Activated CD8-positive, alpha-beta memory T cell treated with anti-CD3 and anti-CD28 coated beads, Interleukin-2, amount 10 ng/mL, durations not matched to agents 7 days and 5 days (primary cell): ENCODE measurements at regions not wholly inside any gene's neighbourhood (a gene's known extent, or its start where the extent isn't known, plus 50 kb on each side); places are given as distances from the start of the nearest gene placed in this dataset.
"Not testable (repeated sequence)": the region's sequence is repeated elsewhere in the genome, so short reads cannot be mapped to it uniquely, and the experiment has no call there.

ENCODE experiments used
- ATAC-seq: fragments of 150-1000 bp; cut with Tn5 transposase; one replicate; pipeline ENCODE4 v1.10.0; 2021; ENCODE audit warnings: moderate library complexity
- CTCF ChIA-PET: fragments of 350-600 bp; sonication (Branson Sonifier 250); formaldehyde crosslinking; loops from one replicate; lab custom pipeline; 2021; ENCODE audit warnings: antibody characterized with exemption; lab: Charles Lee
- DNase-seq: peaks from one replicate; pipeline ENCODE4 v3.0.0-alpha.2; 2020
- H3K27ac Mint-ChIP-seq: one replicate; pipeline ENCODE4 v1.8.0; 2021; ENCODE audit warnings: mild to moderate bottlenecking, mixed read lengths
- H3K27me3 Mint-ChIP-seq: one replicate; pipeline ENCODE4 v1.8.0; 2021; ENCODE audit warnings: mixed read lengths
- H3K36me3 Mint-ChIP-seq: one replicate; pipeline ENCODE4 v1.8.0; 2021; ENCODE audit warnings: mild to moderate bottlenecking, mixed read lengths
- H3K4me1 Mint-ChIP-seq: one replicate; pipeline ENCODE4 v1.8.0; 2021; ENCODE audit warnings: mixed read lengths
- H3K4me3 Mint-ChIP-seq: one replicate; pipeline ENCODE4 v1.8.0; 2021; ENCODE audit warnings: mild to moderate bottlenecking, moderate library complexity, mixed read lengths
- H3K9me3 Mint-ChIP-seq: one replicate; pipeline ENCODE4 v1.8.0; 2022; ENCODE audit warnings: low read depth, mixed read lengths

GRCh38 chr5:102663749-102664530 is 91.2 kb upstream of the PAM start:
- no peaks in the 10 kb centered on the region for H3K4me1 Mint-ChIP-seq
- no peak for ATAC-seq
- peaks cover 4% of the 10 kb centered on the region for H3K27me3 Mint-ChIP-seq
- CTCF ChIA-PET: interaction anchor here (1.2 kb wide), 1 partner anchor 18 kb away, joined by 3 read pairs; no protein-coding TSS in a partner anchor
- no peak overlapping the region for H3K27ac Mint-ChIP-seq
- no peaks in the 10 kb centered on the region for H3K36me3 Mint-ChIP-seq
- no peak for DNase-seq
- no peak overlapping the region for H3K4me3 Mint-ChIP-seq
- no peaks in the 10 kb centered on the region for H3K9me3 Mint-ChIP-seq

GRCh38 chr5:102664616-102665335 is 90.3 kb upstream of the PAM start:
- no peak for ATAC-seq
- Mint-ChIP-seq H3K4me1 (no peaks in the 10 kb centered on the region), H3K9me3 (no peaks in the 10 kb centered on the region), H3K36me3 (no peaks in the 10 kb centered on the region), H3K4me3 (no peak overlapping the region), H3K27me3 (peaks cover 4% of the 10 kb centered on the region), H3K27ac (no peak overlapping the region)
- no peak for DNase-seq
- CTCF ChIA-PET: interaction anchor here (2.6 kb wide), 1 partner anchor 17 kb away, joined by 9 read pairs; no protein-coding TSS in a partner anchor

- DNase-seq (no peak), ATAC-seq (no peak)
- CTCF ChIA-PET: interaction anchor here (2.6 kb wide), 1 partner anchor 15 kb away, joined by 9 read pairs; no protein-coding TSS in a partner anchor
- Mint-ChIP-seq H3K4me1 (no peaks in the 10 kb centered on the region), H3K9me3 (no peaks in the 10 kb centered on the region), H3K36me3 (no peaks in the 10 kb centered on the region), H3K4me3 (no peak overlapping the region), H3K27me3 (peaks cover 8% of the 10 kb centered on the region), H3K27ac (no peak overlapping the region)
Observed at GRCh38 chr5:102666164-102666946, 88.8 kb upstream of the PAM start.

- peaks cover 8% of the 10 kb centered on the region for H3K27me3 Mint-ChIP-seq
- no peaks in the 10 kb centered on the region for H3K36me3 Mint-ChIP-seq
- H3K4me1 Mint-ChIP-seq: no peaks in the 10 kb centered on the region
- CTCF ChIA-PET: no interaction called here
- H3K27ac Mint-ChIP-seq: no peak overlapping the region
- no peaks in the 10 kb centered on the region for H3K9me3 Mint-ChIP-seq
- ATAC-seq: no peak
- no peak for DNase-seq
- H3K4me3 Mint-ChIP-seq: no peak overlapping the region
Observed at GRCh38 chr5:102668220-102668932, 86.7 kb upstream of the PAM start.

GRCh38 chr5:102670224-102670836 is 84.8 kb upstream of the PAM start:
- no peaks in the 10 kb centered on the region for H3K9me3 Mint-ChIP-seq
- H3K36me3 Mint-ChIP-seq: no peaks in the 10 kb centered on the region
- H3K27ac Mint-ChIP-seq: no peak overlapping the region
- no peak for ATAC-seq
- H3K4me3 Mint-ChIP-seq: no peak overlapping the region
- H3K27me3 Mint-ChIP-seq: peaks cover 8% of the 10 kb centered on the region
- no peak for DNase-seq
- H3K4me1 Mint-ChIP-seq: no peaks in the 10 kb centered on the region
- CTCF ChIA-PET: no interaction called here

- H3K27ac Mint-ChIP-seq, DNase-seq, H3K4me3 Mint-ChIP-seq, CTCF ChIA-PET, H3K4me1 Mint-ChIP-seq, ATAC-seq, H3K9me3 Mint-ChIP-seq, H3K36me3 Mint-ChIP-seq, H3K27me3 Mint-ChIP-seq: not testable (repeated sequence)
Observed at GRCh38 chr5:102671033-102671734, 83.9 kb upstream of the PAM start.

- Mint-ChIP-seq H3K36me3 (no peaks in the 10 kb centered on the region), H3K9me3 (no peaks in the 10 kb centered on the region), H3K27ac (no peak overlapping the region), H3K4me1 (no peaks in the 10 kb centered on the region), H3K27me3 (peaks cover 9% of the 10 kb centered on the region), H3K4me3 (no peak overlapping the region)
- no peak for ATAC-seq
- CTCF ChIA-PET: no interaction called here
- no peak for DNase-seq
Observed at GRCh38 chr5:102678267-102679058, 76.6 kb upstream of the PAM start.

GRCh38 chr5:102681403-102681983 is 73.6 kb upstream of the PAM start:
- peak; percentile 79 for ATAC-seq
- Mint-ChIP-seq H3K36me3 (no peaks in the 10 kb centered on the region), H3K27ac (no peak overlapping the region), H3K4me1 (no peaks in the 10 kb centered on the region), H3K27me3 (peaks cover 9% of the 10 kb centered on the region), H3K4me3 (no peak overlapping the region), H3K9me3 (no peaks in the 10 kb centered on the region)
- CTCF ChIA-PET: interaction anchor here (0.6 to 2.7 kb wide), 31 partner anchors 8 to 543 kb away, joined by 3 to 17 read pairs (median 3); no protein-coding TSS in a partner anchor
- peak; percentile 65 for DNase-seq

- no peak overlapping the region for H3K27ac Mint-ChIP-seq
- no peaks in the 10 kb centered on the region for H3K9me3 Mint-ChIP-seq
- no peak for ATAC-seq
Observed at GRCh38 chr5:102682101-102682647, 72.9 kb upstream of the PAM start.

GRCh38 chr5:102688076-102688475 is 67.0 kb upstream of the PAM start:
- H3K9me3 Mint-ChIP-seq, CTCF ChIA-PET: not testable (repeated sequence)

More at GRCh38 chr5:102682101-102682647, 72.9 kb upstream of the PAM start:
- CTCF ChIA-PET: interaction anchor here (0.7 to 2.7 kb wide), 23 partner anchors 8 to 542 kb away, joined by 3 to 17 read pairs (median 4); no protein-coding TSS in a partner anchor
- H3K4me1 Mint-ChIP-seq: no peaks in the 10 kb centered on the region
- no peak for DNase-seq
- H3K4me3 Mint-ChIP-seq: no peak overlapping the region
- H3K36me3 Mint-ChIP-seq: no peaks in the 10 kb centered on the region
- H3K27me3 Mint-ChIP-seq: peaks cover 9% of the 10 kb centered on the region

More at GRCh38 chr5:102688076-102688475, 67.0 kb upstream of the PAM start:
- H3K4me3 Mint-ChIP-seq, H3K4me1 Mint-ChIP-seq, H3K36me3 Mint-ChIP-seq, ATAC-seq, H3K27me3 Mint-ChIP-seq, H3K27ac Mint-ChIP-seq, DNase-seq: not testable (repeated sequence)
